ENCODE measurements at regions not wholly inside any gene's neighbourhood (a gene's known extent, or its start where the extent isn't known, plus 50 kb on each side); places are given as distances from the start of the nearest gene placed in this dataset.

DNA sequence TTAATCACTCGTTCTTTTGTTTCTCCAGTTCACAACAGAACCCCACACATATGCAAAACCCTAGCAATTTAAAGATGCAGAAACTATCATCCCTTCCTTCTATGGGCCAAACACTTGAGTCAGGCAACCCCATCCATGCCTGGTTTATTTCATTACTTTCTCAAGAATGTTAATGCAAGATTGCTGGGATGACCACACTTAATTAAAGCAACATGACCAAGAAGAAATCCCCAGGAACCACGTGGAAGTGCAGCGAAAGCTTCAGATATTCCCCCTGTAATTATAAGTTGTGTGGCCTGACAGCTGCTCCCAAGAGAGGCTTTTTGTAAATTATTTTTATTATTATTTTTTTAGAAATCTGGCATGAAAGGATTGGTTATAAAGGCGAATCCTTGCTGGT is 246.2 kb upstream of the ID2 start:
- H3K27me3 ChIP-seq (replicated peaks; ENCODE audit: control insufficient read depth, insufficient read depth, low read length), result no peaks in the 10 kb centered on the region
- H3K36me3 ChIP-seq (ENCODE audit: control insufficient read depth, insufficient read depth, low read length), result no peaks in the 10 kb centered on the region; the same call in 1 of the 2 replicates
- DNase-seq (ENCODE audit: extremely low read depth, insufficient read length), result no peak
- no peak overlapping the region for H3K4me3 ChIP-seq (replicated peaks; ENCODE audit: low read depth, low read length)
- TF ChIP-seq, protein P1, sequence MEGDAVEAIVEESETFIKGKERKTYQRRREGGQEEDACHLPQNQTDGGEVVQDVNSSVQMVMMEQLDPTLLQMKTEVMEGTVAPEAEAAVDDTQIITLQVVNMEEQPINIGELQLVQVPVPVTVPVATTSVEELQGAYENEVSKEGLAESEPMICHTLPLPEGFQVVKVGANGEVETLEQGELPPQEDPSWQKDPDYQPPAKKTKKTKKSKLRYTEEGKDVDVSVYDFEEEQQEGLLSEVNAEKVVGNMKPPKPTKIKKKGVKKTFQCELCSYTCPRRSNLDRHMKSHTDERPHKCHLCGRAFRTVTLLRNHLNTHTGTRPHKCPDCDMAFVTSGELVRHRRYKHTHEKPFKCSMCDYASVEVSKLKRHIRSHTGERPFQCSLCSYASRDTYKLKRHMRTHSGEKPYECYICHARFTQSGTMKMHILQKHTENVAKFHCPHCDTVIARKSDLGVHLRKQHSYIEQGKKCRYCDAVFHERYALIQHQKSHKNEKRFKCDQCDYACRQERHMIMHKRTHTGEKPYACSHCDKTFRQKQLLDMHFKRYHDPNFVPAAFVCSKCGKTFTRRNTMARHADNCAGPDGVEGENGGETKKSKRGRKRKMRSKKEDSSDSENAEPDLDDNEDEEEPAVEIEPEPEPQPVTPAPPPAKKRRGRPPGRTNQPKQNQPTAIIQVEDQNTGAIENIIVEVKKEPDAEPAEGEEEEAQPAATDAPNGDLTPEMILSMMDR (IDR thresholded peaks at IDR 0.05; ENCODE audit: insufficient read depth, low read length, poor library complexity, severe bottlenecking), result no peak

DNA sequence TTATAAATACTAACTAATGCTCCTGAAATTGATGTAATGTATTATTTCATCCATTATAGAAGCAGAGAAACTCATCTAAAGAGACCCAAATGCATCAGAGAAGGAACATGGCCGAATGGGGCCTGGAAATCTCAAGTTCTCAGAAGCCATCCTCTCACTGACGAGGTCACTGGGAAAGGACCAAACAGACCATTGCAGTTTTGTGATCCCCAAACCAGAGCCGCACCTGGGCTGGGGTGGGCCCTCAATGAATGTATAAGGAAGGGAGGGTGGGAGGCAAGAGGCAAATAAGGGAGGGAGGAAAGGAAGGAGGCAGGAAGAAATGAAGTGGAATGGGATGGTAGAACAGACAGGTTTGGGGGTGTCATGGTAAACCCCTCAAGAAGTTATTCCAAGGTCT is 245.3 kb upstream of the ID2 start:
- DNase-seq (ENCODE audit: extremely low read depth, insufficient read length), result no peak
- Histone ChIP-seq H3K36me3 (ENCODE audit: control insufficient read depth, insufficient read depth, low read length) (no peaks in the 10 kb centered on the region; the same call in 1 of the 2 replicates), H3K4me3 (replicated peaks; ENCODE audit: low read depth, low read length) (no peak overlapping the region), H3K27me3 (replicated peaks; ENCODE audit: control insufficient read depth, insufficient read depth, low read length) (no peaks in the 10 kb centered on the region)
- TF ChIP-seq, protein P1 (IDR thresholded peaks at IDR 0.05; ENCODE audit: insufficient read depth, low read length, poor library complexity, severe bottlenecking), result no peak

DNA sequence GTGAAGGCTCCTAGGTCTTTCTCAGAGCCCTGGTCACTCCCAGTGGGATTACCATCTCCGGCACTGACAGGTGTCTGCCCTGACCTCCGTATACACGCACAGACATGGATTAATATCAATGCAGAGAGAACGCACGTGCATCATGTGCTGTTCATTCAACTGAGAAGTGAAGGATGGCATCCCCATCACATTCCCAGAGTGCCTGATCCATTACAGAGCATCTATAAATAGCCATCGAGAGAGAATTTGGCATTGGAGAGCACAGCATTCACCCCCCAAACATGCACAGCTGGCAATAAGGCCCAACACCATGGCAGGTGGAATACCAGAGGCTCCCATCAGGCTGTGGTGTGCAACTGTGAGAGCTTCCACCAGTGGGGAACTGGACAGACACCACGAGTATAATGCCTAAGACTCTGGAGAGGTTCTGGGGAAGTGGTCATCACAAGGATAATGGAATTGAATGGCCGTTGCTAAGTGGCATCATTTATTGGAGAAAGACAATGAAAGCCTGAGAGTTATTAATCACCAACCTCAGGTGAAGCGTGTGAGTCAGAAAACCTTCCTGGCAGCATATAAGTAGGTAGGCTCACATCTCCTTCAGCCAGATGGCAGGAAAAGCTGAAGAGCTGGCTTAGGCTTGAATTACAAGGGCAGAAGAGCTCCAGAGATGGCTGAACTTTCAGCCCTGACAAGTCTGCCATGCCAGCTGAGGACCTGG is 244.5 kb upstream of the ID2 start:
- H3K27me3 ChIP-seq (replicated peaks; ENCODE audit: control insufficient read depth, insufficient read depth, low read length), result no peaks in the 10 kb centered on the region
- H3K4me3 ChIP-seq (replicated peaks; ENCODE audit: low read depth, low read length), result no peak overlapping the region
- H3K36me3 ChIP-seq (ENCODE audit: control insufficient read depth, insufficient read depth, low read length), result no peaks in the 10 kb centered on the region; the same call in 1 of the 2 replicates
- no peak for DNase-seq (ENCODE audit: extremely low read depth, insufficient read length)
- TF ChIP-seq, protein P1 (IDR thresholded peaks at IDR 0.05; ENCODE audit: insufficient read depth, low read length, poor library complexity, severe bottlenecking), result no peak

DNA sequence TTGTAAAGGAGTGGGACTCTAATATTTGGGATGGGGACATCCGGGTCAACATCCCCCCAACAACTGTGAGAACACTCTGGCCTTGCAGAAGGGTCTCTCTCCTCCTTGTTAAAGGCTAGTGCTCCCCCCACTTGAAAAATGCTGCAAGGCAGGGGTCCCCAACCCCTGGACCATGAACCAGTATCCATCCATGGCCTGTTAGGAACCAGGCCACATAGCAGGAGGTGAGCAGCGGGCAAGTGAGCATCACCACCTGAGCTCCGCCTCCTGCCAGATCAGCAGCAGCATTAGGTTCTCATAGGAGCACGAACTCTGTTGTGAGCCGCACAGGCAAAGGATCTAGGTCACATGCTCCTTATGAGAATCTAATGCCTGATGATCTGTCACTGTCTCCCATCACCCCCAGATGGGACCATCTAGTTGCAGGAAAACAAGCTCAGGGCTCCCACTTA is 243.9 kb upstream of the ID2 start:
- TF ChIP-seq, protein P1 (IDR thresholded peaks at IDR 0.05; ENCODE audit: insufficient read depth, low read length, poor library complexity, severe bottlenecking), result no peak
- Histone ChIP-seq H3K4me3 (replicated peaks; ENCODE audit: low read depth, low read length) (no peak overlapping the region), H3K36me3 (ENCODE audit: control insufficient read depth, insufficient read depth, low read length) (no peaks in the 10 kb centered on the region; the same call in 1 of the 2 replicates), H3K27me3 (replicated peaks; ENCODE audit: control insufficient read depth, insufficient read depth, low read length) (no peaks in the 10 kb centered on the region)
- DNase-seq (ENCODE audit: extremely low read depth, insufficient read length), result no peak

DNA sequence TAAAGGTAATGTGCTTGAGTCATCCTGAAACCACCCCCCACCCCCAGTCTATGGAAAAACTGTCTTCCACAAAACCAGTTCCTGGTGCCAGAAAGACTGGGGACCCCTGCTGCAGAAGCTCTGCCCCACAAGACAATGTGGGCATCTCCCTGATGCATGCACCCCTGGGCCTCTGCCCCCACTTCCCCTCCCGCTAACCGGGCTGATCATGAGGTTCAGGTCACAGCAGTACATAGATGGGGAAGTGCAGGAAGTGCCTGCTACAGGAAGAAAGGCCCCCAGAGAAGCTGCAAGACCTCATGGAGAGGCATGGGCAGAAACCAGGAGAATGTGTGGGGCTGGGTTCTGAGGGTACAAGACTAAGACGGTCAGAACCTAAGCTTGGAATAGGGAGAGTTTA is 243.4 kb upstream of the ID2 start:
- no peak for DNase-seq (ENCODE audit: extremely low read depth, insufficient read length)
- Histone ChIP-seq H3K27me3 (replicated peaks; ENCODE audit: control insufficient read depth, insufficient read depth, low read length) (no peaks in the 10 kb centered on the region), H3K4me3 (replicated peaks; ENCODE audit: low read depth, low read length) (no peak overlapping the region), H3K36me3 (ENCODE audit: control insufficient read depth, insufficient read depth, low read length) (no peaks in the 10 kb centered on the region; the same call in 1 of the 2 replicates)
- TF ChIP-seq, protein P1 (IDR thresholded peaks at IDR 0.05; ENCODE audit: insufficient read depth, low read length, poor library complexity, severe bottlenecking), result no peak
